Fibroblast of skin of left quadriceps (primary cell): ENCODE measurements at regions not wholly inside any gene's neighbourhood (a gene's known extent, or its start where the extent isn't known, plus 50 kb on each side); places are given as distances from the start of the nearest gene placed in this dataset.
A peak's percentile ranks its signal among the peaks of the same experiment; 100 is the strongest.

Source experiments
- DNase-seq, 2 experiments: peaks; one replicate each; pipeline ENCODE4 v3.0.0-alpha.2; 2013; ENCODE audit warnings: low read depth in 2 of 2

DNA sequence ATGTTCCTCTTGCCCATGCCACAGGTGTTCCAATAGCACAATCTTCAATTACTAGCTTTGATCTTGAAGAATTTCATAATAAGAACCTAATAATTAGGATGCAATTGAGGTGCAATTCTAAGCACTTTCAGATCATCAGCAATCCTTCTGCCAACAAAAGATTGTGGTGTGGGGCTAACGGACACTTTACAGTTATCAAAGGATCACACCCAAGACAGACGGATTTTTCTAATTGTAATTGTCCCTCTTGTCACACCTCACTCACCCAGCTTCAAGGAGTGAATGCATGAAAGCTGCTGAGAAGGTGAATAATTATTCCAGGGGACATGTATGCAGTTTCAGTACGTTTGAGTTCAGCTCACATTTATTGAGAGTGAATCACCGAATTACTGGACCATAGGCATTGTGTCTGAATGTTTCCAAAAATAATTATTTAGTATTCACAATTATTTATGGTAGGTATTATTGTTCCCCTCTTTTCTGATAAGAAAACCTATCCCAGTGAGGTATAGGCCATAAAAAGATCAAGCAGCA is 438.5 kb upstream of the TRIB2 start:
- DNase-seq: no peak

DNA sequence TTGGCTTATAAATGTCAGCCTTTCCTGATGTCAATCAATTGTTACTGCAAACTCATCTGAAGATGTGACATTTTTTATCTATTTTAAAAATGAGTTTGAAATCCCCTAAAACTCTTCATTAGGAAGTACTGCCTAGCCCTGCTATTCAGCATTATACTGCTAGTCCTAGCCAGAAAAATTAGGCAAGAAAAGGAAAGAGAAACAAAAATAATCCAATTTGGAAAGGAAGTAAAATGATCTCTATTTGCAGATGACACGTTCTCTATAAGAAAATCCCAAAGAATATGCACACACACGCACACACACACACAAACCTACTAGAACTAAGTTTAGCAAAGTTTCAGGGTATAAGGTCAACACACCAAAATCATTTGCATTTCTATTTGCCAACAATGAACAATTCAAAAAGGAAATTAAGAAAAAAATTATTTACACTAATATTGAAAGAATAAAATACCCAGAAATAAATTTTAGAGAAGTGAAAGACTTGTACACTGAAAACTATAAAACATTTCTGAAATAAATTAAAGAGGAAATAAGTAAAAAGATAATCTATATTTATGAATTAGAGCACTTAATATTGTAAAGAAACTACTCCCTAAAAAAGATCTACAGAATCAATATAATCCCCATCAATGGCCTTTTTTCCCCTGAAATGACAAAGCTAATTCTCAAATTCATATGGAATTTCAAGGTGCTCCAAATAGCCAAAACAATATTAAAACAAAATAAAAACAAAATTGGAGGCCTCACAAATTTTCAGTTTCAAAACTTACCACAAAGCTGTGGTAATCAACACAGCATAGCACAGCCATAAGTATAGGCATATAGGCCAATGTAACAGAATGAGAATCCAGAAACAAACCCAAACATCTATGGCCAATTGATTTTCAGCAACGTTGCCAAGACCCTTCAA is 433.7 kb upstream of the TRIB2 start:
- no peak for DNase-seq

DNA sequence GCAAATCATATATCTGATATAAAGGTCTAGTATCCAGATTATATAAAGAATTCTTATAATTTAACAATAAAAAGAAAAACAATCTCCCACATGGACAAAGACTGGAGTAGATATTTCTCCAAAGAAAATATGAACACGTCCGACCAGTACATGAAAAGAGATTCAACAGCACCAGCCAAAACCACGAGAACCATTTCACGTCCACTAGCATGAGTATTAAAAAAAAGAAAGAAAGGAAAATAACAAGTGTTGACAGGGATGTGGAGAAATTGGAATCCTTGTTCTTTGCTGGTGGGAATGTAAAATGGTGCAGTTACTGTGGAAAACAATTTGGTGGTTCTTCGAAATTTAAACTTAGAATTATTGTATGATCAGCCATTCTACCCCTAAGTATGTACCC is 432.7 kb upstream of the TRIB2 start:
- no peak for DNase-seq

DNA sequence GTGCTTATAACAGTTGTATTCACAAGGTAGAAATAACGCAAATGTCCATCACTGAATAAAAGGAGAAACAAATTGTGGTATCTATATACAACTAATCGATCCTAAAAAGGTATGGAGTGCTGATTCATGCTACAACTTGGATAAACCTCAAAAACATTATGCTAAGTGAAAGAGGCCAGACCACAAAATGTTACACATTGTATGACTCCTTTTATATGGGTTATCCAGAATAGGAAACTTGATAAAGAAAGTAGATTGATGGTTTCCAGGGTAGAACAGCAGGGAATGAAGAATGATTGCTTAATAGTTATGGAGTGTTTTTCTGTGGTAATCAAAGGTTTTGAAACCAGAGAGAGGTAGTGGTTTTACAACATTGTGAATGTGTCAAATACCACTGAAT is 432.2 kb upstream of the TRIB2 start:
- peak; percentile 78 to 84 for DNase-seq

DNA sequence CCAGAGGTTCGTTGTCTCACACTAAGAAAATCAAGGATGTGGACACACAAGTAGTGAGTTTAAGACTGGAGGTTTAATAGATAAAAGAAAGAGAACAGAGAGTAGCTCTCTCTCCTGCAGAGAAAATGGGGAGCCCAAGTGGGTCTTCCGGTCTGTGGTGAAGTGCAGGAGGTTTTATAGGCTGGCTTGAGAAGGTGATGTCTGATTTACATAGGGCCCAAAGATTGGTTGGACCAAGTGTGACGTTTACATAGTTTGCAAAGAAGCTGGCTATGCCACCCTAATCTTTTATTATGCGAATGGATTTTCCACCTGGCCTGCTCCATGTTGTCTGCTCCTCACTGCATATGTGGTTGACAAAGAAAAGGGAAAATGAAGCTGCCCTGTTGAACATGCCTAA is 430.4 kb upstream of the TRIB2 start:
- no peak for DNase-seq

DNA sequence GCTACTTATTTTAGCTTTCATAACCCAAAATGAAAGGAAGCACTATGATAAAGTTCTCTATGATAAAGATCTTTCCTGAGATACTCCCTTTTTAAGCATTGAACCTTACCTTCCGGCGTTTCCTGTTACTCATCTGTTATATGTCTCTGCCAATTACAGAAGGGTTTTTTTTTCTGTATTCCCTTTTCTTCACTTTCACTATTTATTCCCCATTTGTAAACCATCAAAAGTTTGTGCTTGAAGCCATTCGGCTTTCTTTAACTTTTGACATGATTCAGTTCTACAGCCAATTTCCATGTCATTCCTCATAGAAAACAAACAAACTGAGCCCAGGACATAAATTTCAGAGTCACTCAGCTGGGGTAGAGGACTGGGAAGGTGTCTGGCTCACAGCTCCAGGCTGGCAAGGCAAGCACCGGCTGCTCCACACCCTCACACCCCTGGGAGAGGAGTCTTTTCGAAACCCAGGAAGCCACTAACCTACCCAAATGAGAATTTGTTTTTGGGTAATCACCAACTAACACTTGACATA is 429.4 kb upstream of the TRIB2 start:
- no peak for DNase-seq

DNA sequence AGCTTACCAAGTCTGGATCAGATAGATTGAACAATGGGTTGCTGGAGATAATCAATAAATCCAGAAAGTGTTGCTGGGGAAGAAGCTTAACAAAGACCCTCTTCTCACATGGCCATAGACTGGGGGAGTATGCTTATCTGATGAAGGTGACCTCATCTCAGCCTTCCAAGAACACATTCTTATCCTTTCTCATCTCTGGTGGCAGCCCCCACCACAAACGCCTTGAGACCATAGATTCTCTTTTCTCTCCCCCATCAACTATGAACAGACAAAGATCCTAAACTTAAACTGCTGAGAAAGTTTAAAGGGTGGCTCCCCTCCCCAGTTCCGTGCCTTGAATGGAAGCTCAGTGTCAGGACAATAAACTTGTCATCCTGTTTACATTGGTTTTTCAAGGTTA is 428.7 kb upstream of the TRIB2 start:
- no peak for DNase-seq

DNA sequence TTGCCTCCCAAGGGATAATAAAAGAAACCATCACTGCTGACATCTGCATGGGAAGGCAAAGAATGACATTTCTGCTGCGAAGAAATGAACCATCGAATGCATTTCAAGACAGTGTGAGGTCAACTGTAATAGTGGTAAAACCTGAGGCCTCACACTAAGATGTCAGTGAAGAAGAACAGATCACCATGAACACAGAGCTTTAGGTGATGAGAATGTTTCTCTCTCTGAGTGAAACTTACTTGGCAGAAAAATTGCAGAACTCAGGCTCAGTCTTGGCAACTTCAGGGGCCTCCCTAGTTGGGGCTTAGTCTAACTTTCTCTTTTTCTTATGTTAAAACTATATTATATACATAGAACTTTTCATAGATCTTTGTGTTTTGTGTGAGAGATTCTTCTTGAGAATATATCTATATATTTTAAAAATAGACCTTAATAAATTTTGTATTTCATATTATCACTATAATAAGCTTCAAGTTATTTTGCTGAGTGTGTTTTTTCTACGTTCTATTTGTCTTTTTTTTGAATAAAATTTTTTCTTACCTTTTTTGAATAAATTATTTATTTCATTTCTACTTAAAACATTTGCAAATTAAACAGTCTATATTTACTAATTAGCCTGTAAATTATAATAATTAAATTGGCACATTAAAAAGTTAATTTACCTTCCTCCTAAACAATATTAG is 427.5 kb upstream of the TRIB2 start:
- DNase-seq: no peak

DNA sequence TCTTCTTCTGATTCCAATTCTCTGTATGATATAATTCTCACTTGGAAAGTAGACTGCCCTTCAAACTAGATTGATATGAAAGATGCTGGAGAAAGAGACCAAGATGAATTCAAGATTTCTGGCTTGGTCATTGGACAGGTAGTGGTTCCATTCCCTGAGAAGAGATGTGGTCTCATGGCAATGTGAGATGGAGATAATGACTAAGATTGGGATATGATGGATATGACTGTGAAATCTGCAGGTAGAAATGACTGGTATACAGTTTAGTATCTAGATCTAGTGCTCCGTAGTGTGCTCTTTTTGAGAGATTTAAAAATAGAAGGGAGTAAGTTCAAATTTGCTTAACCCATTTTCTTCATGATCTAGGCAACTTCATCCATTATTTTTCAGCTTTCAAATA is 425.4 kb upstream of the TRIB2 start:
- no peak for DNase-seq

DNA sequence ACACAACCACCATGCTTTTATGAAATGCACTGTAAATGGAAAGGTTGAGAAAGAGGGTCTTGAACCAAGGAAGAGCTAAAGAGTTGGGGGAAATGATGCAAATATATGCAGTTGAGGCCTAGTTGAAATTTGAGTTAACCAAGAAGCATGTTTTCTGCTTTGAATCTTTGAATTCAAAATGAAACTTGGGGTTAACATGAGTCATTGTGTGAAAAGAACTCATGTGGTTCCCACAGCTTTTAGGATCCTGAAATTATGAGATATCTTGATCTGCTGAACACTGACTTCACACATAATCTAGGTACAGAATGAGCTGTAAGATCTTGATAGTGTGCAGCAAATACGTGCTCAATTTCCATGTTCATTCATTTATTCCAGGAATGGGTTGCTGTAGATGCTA is 422.9 kb upstream of the TRIB2 start:
- no peak for DNase-seq

DNA sequence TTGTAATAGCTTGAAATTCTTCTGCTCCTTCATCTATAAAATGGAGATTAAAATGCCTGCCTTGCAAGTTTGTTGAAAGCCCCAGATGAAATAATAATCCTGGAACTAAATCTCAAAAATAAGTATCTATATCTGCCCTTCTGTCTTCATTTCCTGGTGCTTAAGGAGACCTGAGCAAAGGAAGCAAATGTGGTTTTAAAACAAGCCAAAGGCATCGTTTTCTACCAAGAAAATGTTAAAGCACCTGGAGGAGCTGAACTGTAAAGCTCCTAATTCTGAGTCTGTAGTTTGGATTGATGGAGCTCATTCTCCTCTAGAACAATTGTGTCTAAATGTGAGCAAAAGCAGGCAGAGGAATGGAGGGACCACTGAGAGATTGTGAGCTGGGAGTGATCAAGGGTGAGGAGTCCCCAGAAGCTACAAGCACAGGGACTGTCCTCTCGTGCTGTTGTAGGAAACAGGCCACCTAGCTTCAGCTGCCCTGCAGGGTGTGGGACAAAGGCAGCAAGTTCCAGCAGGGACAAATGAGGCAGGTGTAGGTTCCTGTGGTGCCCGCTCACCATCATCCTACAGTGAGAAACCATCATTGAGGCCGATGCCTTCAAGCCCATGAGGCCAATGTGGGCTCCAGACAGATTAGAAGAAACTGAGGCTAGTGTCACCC is 420.7 kb upstream of the TRIB2 start:
- DNase-seq: no peak

DNA sequence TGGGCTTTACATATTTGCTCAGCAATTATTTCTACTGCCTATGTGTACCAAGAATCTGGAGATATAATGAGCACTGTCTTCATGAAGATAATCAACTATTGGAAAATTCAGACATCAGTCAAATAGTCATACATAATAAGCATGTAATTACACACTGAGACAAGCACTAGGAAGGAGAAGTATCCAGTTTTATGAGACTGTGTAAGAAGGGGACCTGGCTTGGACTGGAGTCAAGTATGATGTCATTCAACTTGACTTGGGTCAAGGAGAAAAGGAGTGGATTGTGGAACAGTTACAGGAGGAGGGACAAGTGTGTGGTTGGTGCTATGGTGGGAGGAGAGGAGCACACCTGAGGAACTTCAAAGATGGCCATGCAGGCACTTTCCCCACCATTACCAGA is 419.8 kb upstream of the TRIB2 start:
- no peak for DNase-seq

DNA sequence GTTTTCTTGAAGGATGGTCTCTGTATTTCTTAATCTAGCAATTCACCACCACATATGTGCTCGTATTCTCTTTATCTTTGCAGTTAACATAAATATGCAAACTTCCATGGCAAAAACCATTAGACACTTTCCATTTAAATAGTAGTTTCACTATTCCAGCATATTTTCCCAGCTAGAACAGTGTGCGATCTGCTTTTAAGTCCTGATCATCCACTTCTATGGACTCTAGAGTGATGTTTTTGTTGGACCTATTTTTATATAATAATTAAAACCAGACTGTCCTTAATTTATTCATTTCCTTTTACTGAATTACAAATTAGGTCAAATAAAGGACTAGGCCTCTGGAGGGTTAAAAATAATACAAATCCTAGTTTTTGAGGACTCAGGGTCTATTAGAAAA is 418.4 kb upstream of the TRIB2 start:
- no peak for DNase-seq

DNA sequence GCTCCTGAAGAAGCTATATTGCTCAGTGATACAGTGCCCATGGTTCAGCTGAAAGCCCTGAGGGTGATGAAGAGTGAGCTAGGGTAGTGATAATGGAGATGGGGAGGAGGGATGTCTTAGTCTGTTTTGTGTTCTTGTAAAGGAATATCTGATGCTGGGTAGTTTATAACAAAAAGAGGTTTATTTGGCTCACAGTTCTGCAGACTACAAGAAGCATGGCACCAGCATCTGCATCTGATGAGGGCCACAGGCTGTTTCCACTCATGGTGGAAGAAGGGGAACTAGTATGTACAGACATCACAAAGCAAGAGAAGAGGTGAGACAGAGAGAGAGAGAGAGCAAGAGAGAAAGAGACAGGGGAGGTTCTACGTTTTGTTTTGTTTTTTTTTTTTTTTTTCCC is 417.3 kb upstream of the TRIB2 start:
- DNase-seq: no peak

DNA sequence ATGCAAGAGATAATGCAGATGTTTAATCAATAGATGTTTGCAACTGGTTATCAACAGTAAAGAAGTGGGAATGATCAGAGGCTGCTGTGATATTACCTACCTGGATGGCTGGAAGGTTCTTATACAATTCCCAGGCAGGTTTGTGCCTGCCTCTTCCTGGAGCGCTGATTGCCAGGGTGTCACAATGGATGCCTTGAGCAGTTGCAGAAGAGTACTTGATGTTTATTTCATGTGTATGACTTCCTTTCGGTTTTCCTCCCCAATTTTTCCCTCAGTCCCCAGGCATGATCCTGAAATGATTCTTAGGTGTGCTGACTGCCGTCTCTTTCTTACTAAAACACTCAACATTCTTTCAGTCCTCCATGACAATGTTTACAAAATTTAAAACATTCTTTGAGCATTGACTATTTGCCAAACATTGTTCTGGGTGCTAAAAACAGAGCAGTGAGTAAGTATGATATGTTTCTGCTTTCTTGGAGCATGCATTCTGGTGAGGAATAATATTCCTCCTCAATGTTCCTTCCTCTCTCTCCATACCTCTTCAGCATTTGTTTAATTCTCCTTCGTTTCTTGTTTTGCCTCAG is 416.6 kb upstream of the TRIB2 start:
- DNase-seq: no peak

DNA sequence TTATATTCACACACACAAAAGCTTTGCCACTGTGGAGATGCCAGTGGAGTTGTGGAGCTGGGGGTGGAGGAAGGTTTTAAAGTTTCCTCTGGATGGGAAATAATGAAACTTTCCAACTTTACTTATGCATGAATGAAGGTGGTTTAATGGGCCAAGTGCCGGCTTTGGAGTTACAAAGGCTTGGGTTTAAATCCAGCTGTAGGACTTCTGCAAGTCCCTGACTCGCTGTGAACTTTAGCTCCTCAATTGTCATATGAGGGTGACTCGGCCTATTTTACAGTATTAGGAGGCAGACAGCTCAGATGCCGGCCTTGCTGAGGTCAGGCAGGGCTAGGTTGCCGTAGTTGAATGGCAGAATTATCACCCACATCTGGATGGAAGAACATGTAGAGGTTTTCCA is 415.8 kb upstream of the TRIB2 start:
- DNase-seq: no peak

DNA sequence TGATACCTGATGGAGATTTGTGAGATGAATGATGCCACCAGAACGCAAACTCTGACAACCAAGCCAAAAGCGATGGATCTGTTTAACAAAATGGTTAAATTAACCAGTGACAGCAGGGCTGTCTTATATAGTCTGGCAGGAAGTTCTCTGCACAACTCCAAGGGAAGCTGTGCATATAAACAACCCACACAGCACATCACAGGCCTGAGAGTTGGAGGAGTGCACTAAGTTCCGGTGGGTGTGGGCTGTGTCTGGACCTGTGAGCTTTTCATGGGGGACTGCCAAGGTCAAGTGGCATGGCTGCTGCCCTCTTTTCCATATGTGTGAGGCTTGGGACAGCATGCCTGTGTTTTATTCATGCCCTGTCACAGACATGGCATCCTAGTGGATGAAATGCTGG is 414.6 kb upstream of the TRIB2 start:
- no peak for DNase-seq

DNA sequence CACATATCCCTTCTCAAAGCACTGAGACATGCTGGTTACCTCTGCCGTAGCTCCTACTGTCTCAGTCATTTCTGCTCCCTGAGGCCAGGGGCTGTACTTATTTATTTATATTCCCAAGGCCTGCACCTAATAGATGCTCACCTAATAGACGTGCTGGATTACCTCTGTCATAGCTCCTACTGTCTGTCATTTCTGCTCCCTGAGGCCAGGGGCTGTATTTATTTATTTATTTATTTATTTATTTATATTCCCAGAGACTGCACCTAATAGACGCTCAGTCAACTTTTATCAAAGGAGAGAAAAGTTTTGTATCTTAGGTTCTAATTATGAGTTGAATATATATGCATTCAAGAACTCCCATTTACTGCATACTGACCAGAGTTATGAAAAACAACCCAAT is 414.0 kb upstream of the TRIB2 start:
- no peak for DNase-seq

DNA sequence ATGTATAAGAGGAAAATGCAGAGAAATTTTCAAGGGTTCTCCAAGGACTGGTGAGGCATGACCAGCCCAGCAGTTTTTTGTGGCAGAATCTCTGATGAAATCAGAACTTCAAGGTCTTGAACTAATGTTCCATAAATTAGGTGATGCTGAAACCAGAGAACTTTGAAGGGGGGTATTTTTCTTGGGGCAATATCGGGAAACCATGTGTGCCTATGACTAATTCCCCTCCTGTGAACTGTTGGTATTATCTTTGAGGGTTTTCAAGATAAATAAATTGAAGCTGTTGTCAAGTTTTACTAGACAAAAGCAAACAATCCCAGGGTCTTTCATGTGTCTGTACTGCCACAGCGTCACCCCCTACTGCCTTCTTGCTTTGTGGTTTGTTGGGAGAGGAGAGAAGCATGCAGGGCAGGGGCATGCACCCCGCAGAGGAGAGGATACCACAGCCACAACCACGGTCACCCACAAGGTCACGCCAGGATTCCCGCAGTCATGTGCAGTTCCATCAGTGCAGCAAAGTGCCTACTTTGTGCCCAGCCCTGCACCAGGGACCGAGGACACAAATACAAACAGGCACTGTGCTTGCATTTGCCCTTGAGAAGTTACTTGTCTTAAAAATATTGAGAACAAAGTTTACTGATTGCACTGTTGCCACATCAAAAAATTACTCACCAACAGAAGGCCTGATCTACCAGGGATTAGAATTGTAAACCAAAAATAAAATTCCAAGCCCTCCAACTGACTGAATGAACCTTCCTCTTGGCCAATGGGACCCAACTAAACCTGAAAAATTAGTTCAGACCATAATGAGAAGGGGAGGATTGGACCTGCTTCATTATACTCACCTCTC is 413.3 kb upstream of the TRIB2 start:
- DNase-seq: peak; percentile 68 to 69

DNA sequence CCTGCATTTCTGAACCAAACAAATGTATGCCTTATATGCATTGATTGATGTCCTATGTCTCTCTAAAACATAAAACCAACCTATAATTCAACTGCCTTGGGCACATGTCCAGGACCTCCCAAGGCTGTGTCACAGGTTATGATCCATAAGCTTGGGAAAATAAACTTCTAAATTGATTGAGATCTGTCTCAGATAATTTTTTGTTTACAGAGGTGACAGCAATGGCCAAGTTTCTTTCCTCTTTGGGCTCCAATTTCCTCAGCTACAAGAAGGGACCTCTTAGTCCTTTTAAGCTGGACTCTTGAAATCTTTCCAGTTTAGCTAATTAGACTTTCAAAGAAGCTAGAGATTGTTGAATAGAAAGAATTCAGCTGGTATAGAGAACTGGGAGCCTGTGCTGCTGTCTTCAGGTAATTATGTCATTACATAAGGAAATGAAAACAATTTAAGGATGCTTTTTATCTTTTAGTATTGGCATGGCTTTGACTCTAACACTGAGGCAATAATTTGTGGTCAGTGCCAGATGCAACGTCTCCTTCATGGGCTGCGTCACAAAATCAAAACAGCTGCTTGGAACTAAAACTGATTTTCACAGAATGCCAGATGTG is 412.1 kb upstream of the TRIB2 start:
- peak; percentile 48 to 50 for DNase-seq

DNA sequence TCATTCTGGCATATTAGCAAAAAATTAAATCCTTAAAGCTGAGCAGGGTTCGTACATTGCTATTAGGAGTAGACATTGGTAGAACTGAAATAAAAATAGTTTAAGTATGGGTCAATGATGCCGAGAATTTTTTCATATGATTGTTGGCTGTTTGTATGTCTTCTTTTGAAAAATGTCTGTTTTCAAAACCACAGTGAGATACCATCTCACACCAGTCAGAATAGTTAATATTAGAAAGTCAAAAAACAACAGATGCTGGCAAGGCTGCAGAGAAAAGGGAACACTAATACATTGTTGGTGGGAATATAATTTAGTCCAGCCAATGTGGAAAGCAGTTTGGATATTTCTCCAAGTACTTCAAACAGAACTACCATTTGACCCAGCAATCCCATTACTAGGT is 410.8 kb upstream of the TRIB2 start:
- DNase-seq: no peak
